ENCODE measurements at regions not wholly inside any gene's neighbourhood (a gene's known extent, or its start where the extent isn't known, plus 50 kb on each side); places are given as distances from the start of the nearest gene placed in this dataset.
"Not testable (repeated sequence)": the region's sequence is repeated elsewhere in the genome, so short reads cannot be mapped to it uniquely, and the experiment has no call there.

DNA sequence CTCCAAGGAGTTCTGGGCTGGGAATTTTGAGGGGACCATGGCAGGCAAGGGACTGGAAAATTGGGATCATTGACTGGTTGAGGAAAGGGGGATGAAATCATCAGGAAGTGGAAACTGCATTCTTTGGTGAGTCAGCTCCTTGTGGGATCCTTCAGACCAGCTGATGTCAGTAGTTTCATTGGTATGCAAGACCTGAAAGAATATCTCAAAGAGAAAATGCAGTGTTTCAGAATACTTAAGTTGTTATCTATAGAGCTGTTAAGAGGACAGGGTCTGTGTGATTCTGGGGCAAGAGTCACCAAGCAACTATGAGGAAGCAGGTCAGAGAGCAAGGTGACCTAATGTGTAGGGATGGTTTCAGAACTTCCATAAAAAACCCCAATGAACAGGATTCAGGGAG lies 595.9 kb upstream of the AUTS2 start:
- DNase-seq (ENCODE audit: low read depth) = peak; percentile 38

- DNase-seq (ENCODE audit: low read depth) = no peak
Observed at GRCh38 chr7:69012149-69012548, 586.1 kb upstream of the AUTS2 start.

GRCh38 chr7:69017208-69017607 lies 581.1 kb upstream of the AUTS2 start:
- no peak for DNase-seq (ENCODE audit: low read depth)

DNA sequence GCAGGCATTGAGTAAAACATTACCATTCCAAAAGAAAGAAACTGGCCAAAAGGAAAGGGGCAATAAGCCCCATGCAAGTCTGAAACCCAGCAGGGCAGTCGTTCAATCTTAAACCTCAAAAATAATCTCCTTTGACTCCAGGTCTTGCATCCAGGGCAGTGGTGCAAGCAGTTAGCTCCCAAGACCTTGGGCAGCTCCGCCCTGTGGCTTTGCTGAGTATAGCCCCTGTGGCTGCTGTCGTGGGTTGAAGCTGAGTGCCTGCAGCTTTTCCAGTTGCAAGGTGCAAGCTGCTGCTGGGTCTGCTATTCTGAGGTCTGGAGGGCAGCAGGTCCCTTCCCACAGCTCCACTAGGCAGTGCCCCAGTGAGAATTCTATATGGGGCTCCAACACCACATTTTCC lies 580.1 kb upstream of the AUTS2 start:
- no peak for DNase-seq (ENCODE audit: low read depth)

DNA sequence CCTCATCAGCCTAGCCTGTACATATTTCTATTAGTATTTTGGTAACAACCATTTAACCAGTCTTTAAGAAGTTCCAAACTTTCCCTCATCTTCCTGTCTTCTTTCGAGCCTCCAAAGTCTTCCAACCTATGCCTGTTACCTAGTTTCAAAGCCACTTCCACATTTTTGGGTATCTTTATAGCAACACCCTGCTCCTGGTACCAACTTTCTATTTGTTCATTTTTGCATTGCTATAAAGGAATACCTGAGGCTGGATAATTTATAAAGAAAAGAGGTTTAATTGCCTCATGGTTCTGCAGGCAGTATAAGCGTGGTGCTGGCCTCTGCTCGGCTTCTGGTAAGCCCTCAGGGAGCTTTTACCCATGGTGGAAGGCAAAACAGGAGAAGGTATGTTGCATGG lies 578.8 kb upstream of the AUTS2 start:
- DNase-seq (ENCODE audit: low read depth) = no peak

GRCh38 chr7:69020536-69020935 lies 577.7 kb upstream of the AUTS2 start:
- DNase-seq (ENCODE audit: low read depth) = no peak

DNA sequence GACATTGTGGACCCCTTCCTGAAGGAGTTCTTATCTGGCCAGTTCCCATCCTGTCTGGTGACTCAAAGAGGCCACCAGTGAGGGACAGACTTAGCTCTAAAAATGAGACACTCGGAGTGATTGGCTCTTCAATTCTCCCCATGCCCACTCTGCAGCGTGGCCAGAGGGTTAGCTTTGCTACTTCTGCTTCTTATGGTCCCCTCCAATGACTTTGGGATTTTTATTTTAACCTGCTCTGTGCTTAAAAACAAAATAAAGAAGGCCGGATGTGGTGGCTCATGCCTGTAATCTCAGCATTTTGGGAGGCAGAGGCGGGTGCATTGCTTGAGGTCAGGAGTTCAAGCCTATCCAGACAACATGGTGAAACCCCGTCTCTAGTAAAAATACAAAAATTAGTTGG lies 573.0 kb upstream of the AUTS2 start:
- no peak for DNase-seq (ENCODE audit: low read depth)

- DNase-seq (ENCODE audit: low read depth) = no peak
Observed at GRCh38 chr7:69032848-69033247, 565.4 kb upstream of the AUTS2 start.

- no peak for DNase-seq (ENCODE audit: low read depth)
Observed at GRCh38 chr7:69035826-69036225, 562.4 kb upstream of the AUTS2 start.

DNA sequence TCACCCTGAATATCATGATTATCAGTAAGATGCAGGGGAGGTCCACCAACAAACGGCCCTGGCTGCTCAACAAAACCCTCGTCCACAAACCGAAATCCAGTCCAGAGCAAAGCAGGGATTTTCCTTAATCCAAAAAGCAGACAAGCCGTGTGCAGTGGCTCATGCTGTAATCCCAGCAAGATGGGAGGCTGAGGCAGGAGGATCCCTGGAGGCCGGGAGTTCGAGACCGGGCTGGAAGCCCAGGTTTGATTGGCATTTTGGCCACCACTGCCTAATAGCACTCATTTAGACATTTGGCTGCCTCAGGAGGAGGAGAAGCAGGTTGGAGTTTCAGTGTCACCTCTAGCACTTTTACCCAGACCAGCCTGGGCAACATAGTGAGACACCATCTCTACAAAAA lies 562.0 kb upstream of the AUTS2 start:
- DNase-seq (ENCODE audit: low read depth) = no peak

GRCh38 chr7:69038915-69039314 lies 559.4 kb upstream of the AUTS2 start:
- DNase-seq (ENCODE audit: low read depth) = no peak

DNA sequence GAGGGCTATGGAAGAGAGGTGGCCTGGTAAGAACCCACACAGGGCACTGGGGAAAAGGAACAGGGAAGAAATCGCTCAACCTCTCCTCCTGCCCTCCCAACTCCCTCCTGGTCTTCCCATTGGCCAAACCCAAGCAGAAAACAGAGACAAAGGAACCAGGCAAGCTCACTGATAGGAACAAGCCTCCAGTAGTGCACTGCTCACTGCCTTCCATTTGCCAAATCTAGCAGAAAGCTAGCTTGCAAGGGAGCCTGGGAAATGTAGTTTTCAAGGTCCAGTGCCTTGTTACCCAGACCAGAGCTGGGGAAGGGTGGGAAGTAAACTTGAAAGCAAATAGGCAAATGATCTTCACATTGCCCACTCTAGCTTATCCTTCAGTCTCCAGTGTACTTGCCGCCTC lies 556.1 kb upstream of the AUTS2 start:
- no peak for DNase-seq (ENCODE audit: low read depth)

- no peak for DNase-seq (ENCODE audit: low read depth)
Observed at GRCh38 chr7:69047151-69047754, 551.0 kb upstream of the AUTS2 start.

DNA sequence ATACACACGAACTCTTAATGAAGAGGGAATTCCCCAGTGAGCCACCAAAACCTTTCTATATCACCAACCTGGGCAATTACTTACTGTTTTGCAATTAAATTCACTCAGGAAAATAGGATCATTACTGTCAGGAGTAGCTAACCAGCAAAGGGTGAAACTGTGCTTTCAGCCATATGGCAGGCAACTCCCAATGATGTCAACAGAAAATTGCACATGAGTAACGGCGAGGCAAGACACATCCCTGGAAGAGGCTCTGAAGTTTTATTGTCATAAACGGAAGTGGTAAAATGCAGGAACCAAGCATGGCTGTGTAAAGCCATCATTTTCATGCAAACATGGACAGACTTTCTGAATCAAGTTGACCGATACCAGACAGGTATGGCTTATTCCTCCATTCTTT lies 548.9 kb upstream of the AUTS2 start:
- DNase-seq (ENCODE audit: low read depth) = no peak

GRCh38 chr7:69052447-69052846 lies 545.8 kb upstream of the AUTS2 start:
- DNase-seq (ENCODE audit: low read depth) = no peak

- no peak for DNase-seq (ENCODE audit: low read depth)
Observed at GRCh38 chr7:69060516-69060915, 537.8 kb upstream of the AUTS2 start.

- DNase-seq (ENCODE audit: low read depth) = peak; percentile 6
Observed at GRCh38 chr7:69062020-69062765, 536.1 kb upstream of the AUTS2 start.

- no peak for DNase-seq (ENCODE audit: low read depth)
Observed at GRCh38 chr7:69067397-69067796, 530.9 kb upstream of the AUTS2 start.

DNA sequence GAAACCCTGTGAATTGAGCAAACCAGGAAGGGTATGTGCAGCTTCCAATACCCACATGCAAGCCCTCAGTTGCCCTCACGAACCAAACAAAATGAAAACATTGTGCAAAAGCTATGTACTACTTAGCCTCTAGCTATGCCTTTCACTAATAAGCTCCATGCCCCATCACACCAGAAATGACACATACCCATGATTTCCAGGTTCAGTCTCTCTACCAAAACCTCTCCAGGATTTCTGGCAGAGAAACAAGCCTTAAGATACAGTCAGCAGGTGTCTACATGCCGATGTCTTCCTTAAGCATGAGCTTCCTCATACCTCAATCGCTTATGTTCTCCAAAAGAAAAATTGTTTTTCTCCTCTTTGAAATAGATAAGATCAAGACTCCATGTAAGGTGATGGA lies 527.8 kb upstream of the AUTS2 start:
- DNase-seq (ENCODE audit: low read depth) = no peak

GRCh38 chr7:69076566-69076965 lies 521.7 kb upstream of the AUTS2 start:
- DNase-seq (ENCODE audit: low read depth) = no peak

DNA sequence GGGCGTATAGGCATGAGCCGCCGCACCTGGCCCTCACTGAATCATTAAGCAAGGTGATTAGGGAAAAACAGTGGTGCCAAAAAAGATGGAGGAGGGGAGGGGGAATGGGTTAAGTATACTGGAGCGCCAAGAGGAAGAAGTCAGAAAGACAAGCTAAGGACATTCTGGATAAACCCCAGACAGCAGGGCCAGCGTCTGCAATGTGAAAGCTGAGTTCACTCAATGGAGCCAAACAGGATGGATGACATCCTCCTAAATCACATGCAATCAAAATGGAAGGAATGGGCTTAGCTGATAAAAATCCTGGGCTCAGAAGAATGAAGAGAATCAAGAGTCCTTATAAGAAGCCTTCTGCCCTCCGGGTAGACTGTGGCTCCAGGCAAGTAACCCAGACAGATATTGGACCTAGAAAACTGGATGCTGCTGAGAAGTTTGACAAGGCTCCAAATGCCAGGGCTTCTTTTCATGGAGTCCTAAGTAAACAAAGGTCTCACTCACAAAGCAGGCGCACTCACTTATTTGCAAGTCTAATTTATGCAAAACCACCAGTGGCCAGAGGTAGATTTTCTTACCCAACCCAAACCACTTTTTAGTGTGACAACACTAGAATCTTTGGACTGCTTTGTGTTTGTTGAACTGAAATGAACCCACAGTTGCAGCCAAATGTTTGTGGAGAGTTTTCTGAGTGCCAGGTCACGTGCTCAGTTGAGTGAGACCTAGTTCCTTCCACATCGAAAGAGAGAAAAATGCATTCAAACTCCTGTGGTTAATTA lies 519.1 kb upstream of the AUTS2 start:
- DNase-seq (ENCODE audit: low read depth) = no peak

- DNase-seq (ENCODE audit: low read depth) = not testable (repeated sequence)
Observed at GRCh38 chr7:69087281-69087680, 511.0 kb upstream of the AUTS2 start.

DNA sequence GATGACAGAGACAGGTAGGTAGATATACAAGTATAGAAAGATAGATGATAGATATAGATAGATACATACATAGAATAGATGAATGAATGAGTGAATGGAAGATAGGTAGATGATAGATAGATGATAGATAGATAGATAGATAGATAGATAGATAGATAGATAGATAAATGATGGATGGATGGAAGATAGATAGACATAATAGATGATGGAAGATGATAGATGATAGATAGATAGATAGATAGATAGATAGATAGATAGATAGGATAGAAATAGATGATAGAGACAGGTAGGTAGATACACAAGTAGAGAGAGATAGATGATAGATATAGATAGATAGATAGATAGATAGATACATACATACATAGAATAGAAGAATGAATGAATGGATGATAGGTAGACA lies 510.1 kb upstream of the AUTS2 start:
- DNase-seq (ENCODE audit: low read depth) = no peak
